ENCODE measurements at regions not wholly inside any gene's neighbourhood (a gene's known extent, or its start where the extent isn't known, plus 50 kb on each side); places are given as distances from the start of the nearest gene placed in this dataset.

DNA sequence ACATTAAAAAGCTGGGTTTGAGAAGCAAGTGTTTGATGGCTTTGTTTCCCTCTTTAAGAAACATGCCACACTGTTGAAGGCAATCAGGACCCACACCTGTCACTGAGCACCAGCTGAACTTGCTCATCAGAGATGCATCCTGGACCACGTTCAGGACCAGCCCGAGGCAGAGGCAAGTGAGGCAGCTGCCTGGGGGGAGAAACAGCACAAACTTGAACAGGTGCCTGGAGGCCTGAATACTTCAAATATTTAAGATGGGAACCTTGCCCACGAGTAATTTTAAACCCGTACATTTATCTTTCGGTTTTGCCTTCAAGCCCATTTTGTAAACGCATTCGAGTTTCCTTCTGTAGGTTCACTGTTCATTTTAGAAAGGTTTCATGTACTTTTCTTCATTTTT lies 421.3 kb downstream of the NYAP2 start:
- TF ChIP-seq POLR2A (IDR thresholded peaks at IDR 0.05) (no peak), CTCF (IDR thresholded peaks at IDR 0.05) (no peak)
